IMR-90 (cell line): ENCODE measurements at regions not wholly inside any gene's neighbourhood (a gene's known extent, or its start where the extent isn't known, plus 50 kb on each side); places are given as distances from the start of the nearest gene placed in this dataset.

Source experiments
- CTCF ChIP-seq: conservative IDR thresholded peaks from 2 replicates; pipeline ENCODE4 v1.5.1; 2012; ENCODE audit warnings: mild to moderate bottlenecking, low read depth, low read length, improper control_type of control experiment
- TF ChIP-seq, protein P1 (sequence below): fragments of 150-350 bp; IDR thresholded peaks from 2 replicates; pipeline ENCODE4 v1.6.1; 2016; ENCODE audit warnings: low read depth, mild to moderate bottlenecking, low read length, moderate library complexity, borderline replicate concordance

DNA sequence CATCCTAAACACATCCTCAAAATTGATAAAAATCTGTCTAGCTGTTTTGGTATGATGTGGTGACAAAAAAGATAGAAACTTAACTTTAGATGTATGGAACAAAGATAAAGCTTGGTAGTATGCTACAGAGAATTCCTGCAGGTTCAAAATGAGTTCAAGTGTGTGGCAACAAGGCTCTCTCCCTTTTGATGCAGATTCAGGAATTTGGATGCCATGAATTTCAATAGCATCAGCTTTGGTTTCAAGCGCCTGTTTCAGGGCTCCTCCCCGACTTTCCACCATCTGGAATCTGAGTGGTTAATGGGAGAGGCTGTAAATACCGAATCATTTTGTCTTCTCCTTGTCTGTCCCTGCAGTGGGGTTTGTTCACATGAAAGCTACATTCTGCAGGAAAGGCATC is 180.6 kb downstream of the MTX2 start:
- TF ChIP-seq CTCF = no peak
- TF ChIP-seq, protein P1, sequence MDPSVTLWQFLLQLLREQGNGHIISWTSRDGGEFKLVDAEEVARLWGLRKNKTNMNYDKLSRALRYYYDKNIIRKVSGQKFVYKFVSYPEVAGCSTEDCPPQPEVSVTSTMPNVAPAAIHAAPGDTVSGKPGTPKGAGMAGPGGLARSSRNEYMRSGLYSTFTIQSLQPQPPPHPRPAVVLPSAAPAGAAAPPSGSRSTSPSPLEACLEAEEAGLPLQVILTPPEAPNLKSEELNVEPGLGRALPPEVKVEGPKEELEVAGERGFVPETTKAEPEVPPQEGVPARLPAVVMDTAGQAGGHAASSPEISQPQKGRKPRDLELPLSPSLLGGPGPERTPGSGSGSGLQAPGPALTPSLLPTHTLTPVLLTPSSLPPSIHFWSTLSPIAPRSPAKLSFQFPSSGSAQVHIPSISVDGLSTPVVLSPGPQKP = no peak
